CD14-positive monocyte (primary cell): ENCODE measurements at regions not wholly inside any gene's neighbourhood (a gene's known extent, or its start where the extent isn't known, plus 50 kb on each side); places are given as distances from the start of the nearest gene placed in this dataset.

Source experiments
- DNase-seq, 3 donors: peaks; one replicate each; pipeline ENCODE4 v3.0.0-alpha.2; 2011 to 2022
- H2AFZ ChIP-seq: 2 replicates; pipeline ENCODE4 v1.6.0; 2012; ENCODE audit warnings: mild to moderate bottlenecking, low read depth, low read length, inconsistent platforms; ENCODE audit not compliant: insufficient read depth, poor library complexity, severe bottlenecking
- H3K27ac ChIP-seq, 2 donors: 1 replicate in 1 of 2; 2 replicates in 1 of 2; pipeline ENCODE4 v1.5.1; 2012 to 2013; ENCODE audit warnings: low read length in 2 of 2, control low read depth in 1 of 2, inconsistent platforms in 1 of 2, low read depth in 1 of 2, mild to moderate bottlenecking in 1 of 2
- H3K27me3 ChIP-seq, 2 donors: one replicate each; pipeline versions ENCODE4 v1.6.0 to v1.6.1; 2011 to 2013; ENCODE audit warnings: low read length in 2 of 2; ENCODE audit not compliant: control insufficient read depth in 2 of 2, insufficient read depth in 2 of 2
- H3K36me3 ChIP-seq, 2 donors: replicated peaks in 1 of 2; 1 replicate in 1 of 2; 2 replicates in 1 of 2; pipeline versions ENCODE4 v1.5.1 to v1.6.1; 2012 to 2013; ENCODE audit warnings: low read length in 2 of 2, control low read depth in 1 of 2, inconsistent platforms in 1 of 2, mild to moderate bottlenecking in 1 of 2; ENCODE audit not compliant: insufficient read depth in 2 of 2, control insufficient read depth in 1 of 2
- H3K4me1 ChIP-seq, 2 donors: 1 replicate in 1 of 2; 2 replicates in 1 of 2; pipeline versions ENCODE4 v1.5.1 to v1.6.1; 2012 to 2013; ENCODE audit warnings: low read length in 2 of 2, control low read depth in 1 of 2, inconsistent platforms in 1 of 2, mild to moderate bottlenecking in 1 of 2, moderate library complexity in 1 of 2; ENCODE audit not compliant: insufficient read depth in 2 of 2, control insufficient read depth in 1 of 2
- H3K4me2 ChIP-seq: replicated peaks from 2 replicates; pipeline ENCODE3; 2012; ENCODE audit warnings: low read length, moderate library complexity, mild to moderate bottlenecking; ENCODE audit not compliant: poor library complexity, severe bottlenecking; ENCODE audit errors: extremely low read depth
- H3K4me3 ChIP-seq, 3 experiments: fragments of 200-600 bp in 1 of 3; sonication (generic) in 1 of 3; replicated peaks in 1 of 3; 1 replicate in 2 of 3; 2 replicates in 1 of 3; pipeline ENCODE4 v1.5.1; 2011 to 2013; ENCODE audit warnings: low read length in 3 of 3, mild to moderate bottlenecking in 3 of 3, control low read depth in 2 of 3, low read depth in 2 of 3, inconsistent platforms in 1 of 3, moderate library complexity in 1 of 3
- H3K79me2 ChIP-seq: 2 replicates; pipeline ENCODE4 v1.6.0; 2012; ENCODE audit warnings: mild to moderate bottlenecking, control low read depth, inconsistent platforms, low read length, moderate library complexity; ENCODE audit not compliant: insufficient read depth
- H3K9ac ChIP-seq: 2 replicates; pipeline ENCODE4 v1.6.0; 2017; ENCODE audit warnings: low read length, mild to moderate bottlenecking; ENCODE audit not compliant: insufficient read depth, poor library complexity, severe bottlenecking
- H3K9me3 ChIP-seq, 2 donors: replicated peaks in 1 of 2; 1 replicate in 1 of 2; 2 replicates in 1 of 2; pipeline versions ENCODE4 v1.5.1 to v1.6.1; 2012 to 2013; ENCODE audit warnings: low read length in 2 of 2, control low read depth in 1 of 2; ENCODE audit not compliant: control insufficient read depth in 1 of 2, insufficient read depth in 1 of 2
- H4K20me1 ChIP-seq: 2 replicates; pipeline ENCODE4 v1.6.0; 2012; ENCODE audit warnings: mild to moderate bottlenecking, low read length, control low read depth, moderate library complexity; ENCODE audit not compliant: insufficient read depth
- H3K27ac Mint-ChIP-seq, 7 donors: one replicate each; pipeline ENCODE4 v1.8.0; 2020; ENCODE audit warnings: mild to moderate bottlenecking in 7 of 7, mixed read lengths in 7 of 7, moderate library complexity in 6 of 7, inconsistent platforms in 2 of 7
- H3K27me3 Mint-ChIP-seq, 3 donors: one replicate each; pipeline ENCODE4 v1.8.0; 2021 to 2022; ENCODE audit warnings: low read depth in 3 of 3, mild to moderate bottlenecking in 3 of 3, mixed read lengths in 3 of 3, moderate library complexity in 3 of 3, inconsistent platforms in 1 of 3
- H3K36me3 Mint-ChIP-seq, 2 donors: one replicate each; pipeline ENCODE4 v1.8.0; 2020; ENCODE audit warnings: mixed read lengths in 2 of 2, inconsistent platforms in 1 of 2, mild to moderate bottlenecking in 1 of 2
- H3K4me1 Mint-ChIP-seq: one replicate; pipeline ENCODE4 v1.8.0; 2020; ENCODE audit warnings: mild to moderate bottlenecking, mixed read lengths
- H3K4me3 Mint-ChIP-seq, 2 donors: one replicate each; pipeline ENCODE4 v1.8.0; 2020; ENCODE audit warnings: mild to moderate bottlenecking in 2 of 2, mixed read lengths in 2 of 2, moderate library complexity in 1 of 2
- H3K9me3 Mint-ChIP-seq, 7 donors: one replicate each; pipeline ENCODE4 v1.8.0; 2020 to 2022; ENCODE audit warnings: mixed read lengths in 7 of 7, mild to moderate bottlenecking in 6 of 7, moderate library complexity in 6 of 7, inconsistent platforms in 2 of 7
- WGBS: methylation state at CpG from one replicate; pipeline ENCODE4 v1.1.5; 2013; ENCODE audit warnings: missing lambda C conversion rate; ENCODE audit not compliant: insufficient coverage; 5-methylcytosine and 5-hydroxymethylcytosine counted together
- intact Hi-C, 2 donors: fragments of 100-400 bp; cut with micrococcal nuclease; formaldehyde crosslinking; loops; one replicate each; pipeline versions ENCODE4 v1.15.0 to v1.15.1; 2023
- TF ChIP-seq, protein P1 (sequence below): fragments of 200-600 bp; IDR thresholded peaks from one replicate; pipeline ENCODE4 v1.8.0; 2022; ENCODE audit warnings: antibody characterized with exemption, mild to moderate bottlenecking

GRCh38 chr10:130512936-130513335 is 376.7 kb downstream of the GLRX3 start:
- Histone ChIP-seq H3K4me2 (no peak overlapping the region), H3K9ac (no peak overlapping the region), H3K79me2 (no peaks in the 10 kb centered on the region), H3K27me3 (peaks cover 0 to 2% of the 10 kb centered on the region in 2 donors), H3K4me1 (no peaks in the 10 kb centered on the region), H3K27ac (no peak overlapping the region), H3K9me3 (peaks cover 0 to 8% of the 10 kb centered on the region in 2 donors), H2AFZ (no peak overlapping the region), H3K36me3 (no peaks in the 10 kb centered on the region), H3K4me3 (no peak overlapping the region), H4K20me1 (no peaks in the 10 kb centered on the region)
- TF ChIP-seq, protein P1, sequence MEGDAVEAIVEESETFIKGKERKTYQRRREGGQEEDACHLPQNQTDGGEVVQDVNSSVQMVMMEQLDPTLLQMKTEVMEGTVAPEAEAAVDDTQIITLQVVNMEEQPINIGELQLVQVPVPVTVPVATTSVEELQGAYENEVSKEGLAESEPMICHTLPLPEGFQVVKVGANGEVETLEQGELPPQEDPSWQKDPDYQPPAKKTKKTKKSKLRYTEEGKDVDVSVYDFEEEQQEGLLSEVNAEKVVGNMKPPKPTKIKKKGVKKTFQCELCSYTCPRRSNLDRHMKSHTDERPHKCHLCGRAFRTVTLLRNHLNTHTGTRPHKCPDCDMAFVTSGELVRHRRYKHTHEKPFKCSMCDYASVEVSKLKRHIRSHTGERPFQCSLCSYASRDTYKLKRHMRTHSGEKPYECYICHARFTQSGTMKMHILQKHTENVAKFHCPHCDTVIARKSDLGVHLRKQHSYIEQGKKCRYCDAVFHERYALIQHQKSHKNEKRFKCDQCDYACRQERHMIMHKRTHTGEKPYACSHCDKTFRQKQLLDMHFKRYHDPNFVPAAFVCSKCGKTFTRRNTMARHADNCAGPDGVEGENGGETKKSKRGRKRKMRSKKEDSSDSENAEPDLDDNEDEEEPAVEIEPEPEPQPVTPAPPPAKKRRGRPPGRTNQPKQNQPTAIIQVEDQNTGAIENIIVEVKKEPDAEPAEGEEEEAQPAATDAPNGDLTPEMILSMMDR = no peak
- H3K36me3 Mint-ChIP-seq = no peaks in the 10 kb centered on the region
- H3K4me1 Mint-ChIP-seq = no peaks in the 10 kb centered on the region
- no peak for DNase-seq
- intact Hi-C loops = no loop called here
- peaks cover 0 to 7% (median 5%) of the 10 kb centered on the region in 7 donors for H3K9me3 Mint-ChIP-seq
- H3K27me3 Mint-ChIP-seq = peaks cover 1 to 2% (median 2%) of the 10 kb centered on the region in 3 donors
- WGBS = 100% methylated on average over 1 of the region's 1 CpG
- no peak overlapping the region for H3K27ac Mint-ChIP-seq
- H3K4me3 Mint-ChIP-seq = no peak overlapping the region

GRCh38 chr10:130513686-130514476 is 377.7 kb downstream of the GLRX3 start:
- Histone ChIP-seq H3K4me3 (no peak overlapping the region), H3K36me3 (no peaks in the 10 kb centered on the region), H3K4me1 (no peaks in the 10 kb centered on the region), H4K20me1 (no peaks in the 10 kb centered on the region), H3K27me3 (no peaks in the 10 kb centered on the region), H3K79me2 (no peaks in the 10 kb centered on the region), H3K4me2 (no peak overlapping the region), H3K9me3 (peaks cover 0 to 14% of the 10 kb centered on the region in 2 donors), H3K9ac (no peak overlapping the region), H3K27ac (no peak overlapping the region), H2AFZ (no peak overlapping the region)
- H3K9me3 Mint-ChIP-seq = peaks cover 0 to 15% (median 9%) of the 10 kb centered on the region in 7 donors
- H3K4me1 Mint-ChIP-seq = no peaks in the 10 kb centered on the region
- H3K36me3 Mint-ChIP-seq = no peaks in the 10 kb centered on the region
- no peak overlapping the region for H3K27ac Mint-ChIP-seq
- TF ChIP-seq, protein P1 = no peak
- no peak for DNase-seq
- intact Hi-C loops = no loop called here
- peaks cover 1 to 2% (median 2%) of the 10 kb centered on the region in 3 donors for H3K27me3 Mint-ChIP-seq
- H3K4me3 Mint-ChIP-seq = no peak overlapping the region
- WGBS = 91% methylated on average over 9 of the region's 13 CpGs
